Left ventricle myocardium inferior (tissue), 1 donor: ENCODE measurements at regions not wholly inside any gene's neighbourhood (a gene's known extent, or its start where the extent isn't known, plus 50 kb on each side); places are given as distances from the start of the nearest gene placed in this dataset.

Experiments
- DNase-seq: peaks from one replicate; pipeline ENCODE4 v3.0.0-alpha.2; 2020
- H3K27ac ChIP-seq: fragments of 200-600 bp; replicated peaks from 2 replicates; pipeline ENCODE4 v1.8.0; 2021
- H3K27me3 ChIP-seq: fragments of 200-600 bp; 2 replicates; pipeline ENCODE4 v1.8.0; 2021; ENCODE audit warnings: low read depth
- H3K36me3 ChIP-seq: fragments of 200-600 bp; 2 replicates; pipeline ENCODE4 v1.8.0; 2021
- H3K4me1 ChIP-seq: fragments of 200-600 bp; 2 replicates; pipeline ENCODE4 v1.8.0; 2021
- H3K4me3 ChIP-seq: fragments of 200-600 bp; 2 replicates; pipeline ENCODE4 v1.8.0; 2021; ENCODE audit warnings: mild to moderate bottlenecking, moderate library complexity
- H3K9me3 ChIP-seq: fragments of 200-600 bp; replicated peaks from 2 replicates; pipeline ENCODE4 v1.8.0; 2021
- intact Hi-C: fragments of 100-400 bp; cut with micrococcal nuclease; formaldehyde crosslinking; loops from one replicate; pipeline ENCODE4 v1.11.0; 2022
- TF ChIP-seq, protein P1 (sequence below): fragments of 200-600 bp; IDR thresholded peaks from 2 replicates; pipeline ENCODE4 v1.8.0; 2021; ENCODE audit warnings: antibody characterized with exemption, mild to moderate bottlenecking, borderline replicate concordance
- donor health status: DM: no; HTN: yes; CAD: no; lungs with severe emphysema.

DNA sequence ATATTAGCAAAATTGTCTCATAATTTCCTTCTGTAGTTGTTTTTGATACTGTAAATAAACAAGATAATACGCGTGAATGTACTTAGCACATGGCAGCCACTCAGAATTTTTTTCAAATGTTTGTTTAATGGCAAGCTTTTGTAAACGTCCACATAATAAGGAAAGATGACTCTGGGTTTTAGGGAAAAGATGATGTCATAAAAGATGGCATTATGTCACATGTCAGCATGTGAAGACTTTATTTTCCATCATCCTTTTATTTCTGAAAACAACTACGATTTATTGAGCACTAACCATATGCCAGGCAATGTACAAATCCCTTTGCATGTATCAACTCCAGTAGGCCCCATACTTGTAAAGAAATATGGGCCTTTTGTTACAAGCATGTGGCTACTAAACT is 139.9 kb downstream of the C11orf91 start:
- Histone ChIP-seq H3K27ac (no peak overlapping the region), H3K4me3 (no peak overlapping the region), H3K4me1 (no peaks in the 10 kb centered on the region), H3K36me3 (no peaks in the 10 kb centered on the region), H3K9me3 (no peaks in the 10 kb centered on the region), H3K27me3 (no peaks in the 10 kb centered on the region)
- TF ChIP-seq, protein P1, sequence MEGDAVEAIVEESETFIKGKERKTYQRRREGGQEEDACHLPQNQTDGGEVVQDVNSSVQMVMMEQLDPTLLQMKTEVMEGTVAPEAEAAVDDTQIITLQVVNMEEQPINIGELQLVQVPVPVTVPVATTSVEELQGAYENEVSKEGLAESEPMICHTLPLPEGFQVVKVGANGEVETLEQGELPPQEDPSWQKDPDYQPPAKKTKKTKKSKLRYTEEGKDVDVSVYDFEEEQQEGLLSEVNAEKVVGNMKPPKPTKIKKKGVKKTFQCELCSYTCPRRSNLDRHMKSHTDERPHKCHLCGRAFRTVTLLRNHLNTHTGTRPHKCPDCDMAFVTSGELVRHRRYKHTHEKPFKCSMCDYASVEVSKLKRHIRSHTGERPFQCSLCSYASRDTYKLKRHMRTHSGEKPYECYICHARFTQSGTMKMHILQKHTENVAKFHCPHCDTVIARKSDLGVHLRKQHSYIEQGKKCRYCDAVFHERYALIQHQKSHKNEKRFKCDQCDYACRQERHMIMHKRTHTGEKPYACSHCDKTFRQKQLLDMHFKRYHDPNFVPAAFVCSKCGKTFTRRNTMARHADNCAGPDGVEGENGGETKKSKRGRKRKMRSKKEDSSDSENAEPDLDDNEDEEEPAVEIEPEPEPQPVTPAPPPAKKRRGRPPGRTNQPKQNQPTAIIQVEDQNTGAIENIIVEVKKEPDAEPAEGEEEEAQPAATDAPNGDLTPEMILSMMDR, result no peak
- no peak for DNase-seq
- intact Hi-C loops, result no loop called here

DNA sequence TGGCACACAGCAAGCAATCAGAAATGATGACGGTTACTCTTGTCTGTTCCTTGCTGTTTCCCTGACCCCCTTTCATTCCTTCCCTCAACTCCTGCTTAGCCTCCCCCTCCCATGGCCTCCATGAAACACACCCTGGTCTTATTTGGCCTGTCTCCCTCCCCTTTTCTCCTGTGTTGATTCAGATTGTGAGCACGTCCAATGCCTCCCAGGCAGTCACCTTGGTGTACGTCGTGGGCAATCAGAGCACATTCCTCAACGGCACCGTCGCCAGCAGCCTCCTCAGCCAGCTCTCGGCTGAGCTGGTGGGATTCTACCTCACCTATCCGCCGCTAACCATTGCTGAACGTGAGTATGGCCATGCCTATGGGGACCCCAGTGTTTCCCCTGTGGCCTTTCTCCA is 141.1 kb downstream of the C11orf91 start:
- DNase-seq, result no peak
- H3K4me3 ChIP-seq, result no peak overlapping the region
- no peaks in the 10 kb centered on the region for H3K36me3 ChIP-seq
- H3K27ac ChIP-seq, result no peak overlapping the region
- intact Hi-C loops, result no loop called here
- no peaks in the 10 kb centered on the region for H3K27me3 ChIP-seq
- H3K4me1 ChIP-seq, result no peaks in the 10 kb centered on the region
- TF ChIP-seq, protein P1, result no peak
- H3K9me3 ChIP-seq, result no peaks in the 10 kb centered on the region

DNA sequence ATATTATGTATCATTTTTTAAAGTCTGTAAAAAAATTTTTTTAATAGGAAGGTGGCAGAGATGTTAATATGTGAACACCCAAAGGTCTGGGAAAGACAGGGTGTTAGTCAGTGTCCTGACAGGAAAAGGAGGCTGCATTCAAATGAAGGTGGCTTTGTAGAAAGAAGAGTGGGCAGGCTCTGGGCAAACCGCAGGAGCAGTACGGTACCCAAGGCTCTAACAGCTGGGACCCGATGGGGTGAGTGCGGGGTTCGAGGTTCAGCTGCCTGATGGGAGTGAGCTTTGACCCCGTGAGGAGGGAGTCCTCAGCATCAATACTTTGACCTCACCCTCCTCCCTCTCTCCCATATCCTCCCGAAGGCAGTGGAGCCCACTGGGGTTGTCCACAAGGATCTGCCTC is 142.5 kb downstream of the C11orf91 start:
- Histone ChIP-seq H3K36me3 (no peaks in the 10 kb centered on the region), H3K4me1 (no peaks in the 10 kb centered on the region), H3K4me3 (no peak overlapping the region), H3K27me3 (no peaks in the 10 kb centered on the region), H3K27ac (no peak overlapping the region), H3K9me3 (no peaks in the 10 kb centered on the region)
- TF ChIP-seq, protein P1, result no peak
- intact Hi-C loops, result no loop called here
- DNase-seq, result no peak

DNA sequence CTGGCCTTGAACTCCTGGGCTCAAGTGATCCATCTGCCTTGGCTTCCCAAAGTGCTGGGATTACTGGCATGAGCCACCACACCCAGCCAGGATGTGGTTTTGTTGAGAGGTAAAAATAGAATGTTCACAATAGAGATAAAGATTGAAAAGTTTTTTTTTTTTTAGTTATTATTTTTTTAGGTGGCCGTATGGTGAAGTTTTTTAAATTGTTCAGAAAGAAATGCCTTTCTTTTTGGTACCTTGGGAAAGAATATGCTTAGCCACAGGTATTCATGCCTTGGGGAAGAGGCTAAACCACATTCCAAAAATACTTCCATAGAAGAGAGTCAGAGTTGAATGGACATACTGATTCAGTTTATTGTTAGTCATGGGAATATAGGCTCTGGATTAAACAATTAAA is 143.4 kb downstream of the C11orf91 start:
- no peak for DNase-seq
- H3K9me3 ChIP-seq, result no peaks in the 10 kb centered on the region
- H3K27ac ChIP-seq, result no peak overlapping the region
- H3K4me1 ChIP-seq, result no peaks in the 10 kb centered on the region
- H3K4me3 ChIP-seq, result no peak overlapping the region
- intact Hi-C loops, result no loop called here
- H3K36me3 ChIP-seq, result no peaks in the 10 kb centered on the region
- peaks cover under 1% of the 10 kb centered on the region for H3K27me3 ChIP-seq
- TF ChIP-seq, protein P1, result no peak

DNA sequence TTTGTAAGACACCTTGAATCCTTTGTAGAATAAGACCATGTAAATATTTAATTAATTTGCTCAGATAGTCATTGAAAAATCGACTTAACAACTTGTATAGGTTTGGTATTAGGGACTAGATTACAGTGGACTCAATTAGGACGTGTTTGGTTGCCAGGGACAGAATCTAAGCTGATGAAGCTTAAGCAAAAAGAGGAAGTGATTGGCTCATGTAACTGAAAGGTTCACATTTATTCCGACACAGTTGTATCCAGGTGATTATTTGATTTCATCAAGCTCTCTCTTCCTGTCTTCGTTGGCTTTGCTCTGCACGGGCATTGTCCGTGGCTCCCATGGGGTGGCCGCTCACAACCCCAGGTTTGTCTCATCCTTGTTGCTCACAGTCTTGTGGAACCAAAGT is 146.4 kb downstream of the C11orf91 start:
- Histone ChIP-seq H3K36me3 (no peaks in the 10 kb centered on the region), H3K27ac (no peak overlapping the region), H3K4me1 (no peaks in the 10 kb centered on the region), H3K9me3 (no peaks in the 10 kb centered on the region), H3K27me3 (peaks cover 8% of the 10 kb centered on the region), H3K4me3 (no peak overlapping the region)
- intact Hi-C loops, result no loop called here
- DNase-seq, result no peak
- TF ChIP-seq, protein P1, result no peak

DNA sequence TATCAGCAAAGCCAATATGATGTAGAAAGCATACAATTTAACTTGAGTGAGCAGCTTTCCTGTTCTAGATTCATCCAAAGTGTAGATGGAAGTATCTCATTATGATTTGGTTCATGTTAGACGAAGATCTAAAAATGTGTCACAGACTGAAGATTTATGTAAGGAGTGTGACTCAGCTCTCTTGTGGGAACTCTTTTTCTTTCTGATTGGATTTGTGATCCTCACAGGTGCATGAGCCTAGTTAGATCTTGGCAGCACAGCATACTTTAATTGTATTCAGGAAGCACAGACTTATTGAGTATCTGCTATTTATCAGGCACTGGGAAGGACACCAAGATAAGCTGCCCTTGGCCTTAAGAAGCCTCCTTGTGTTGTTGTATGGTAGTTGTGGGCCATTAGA is 147.1 kb downstream of the C11orf91 start:
- TF ChIP-seq, protein P1, result no peak
- no peaks in the 10 kb centered on the region for H3K9me3 ChIP-seq
- H3K36me3 ChIP-seq, result no peaks in the 10 kb centered on the region
- no peaks in the 10 kb centered on the region for H3K4me1 ChIP-seq
- intact Hi-C loops, result no loop called here
- no peak overlapping the region for H3K27ac ChIP-seq
- H3K4me3 ChIP-seq, result no peak overlapping the region
- H3K27me3 ChIP-seq, result peaks cover 8% of the 10 kb centered on the region
- no peak for DNase-seq
